ENCODE measurements at regions not wholly inside any gene's neighbourhood (a gene's known extent, or its start where the extent isn't known, plus 50 kb on each side); places are given as distances from the start of the nearest gene placed in this dataset.
"Not testable (repeated sequence)": the region's sequence is repeated elsewhere in the genome, so short reads cannot be mapped to it uniquely, and the experiment has no call there.

- H3K9me1 ChIP-seq (ENCODE audit: control insufficient read depth, insufficient read depth, low read length); in situ Hi-C loops (cut with MboI); H2AFZ ChIP-seq (ENCODE audit: low read depth, low read length); H3K4me2 ChIP-seq (ENCODE audit: insufficient read depth, low read length); H4K20me1 ChIP-seq (replicated peaks; ENCODE audit: control insufficient read depth, insufficient read depth, low read length); H3K9ac ChIP-seq (ENCODE audit: insufficient read depth in 1 of 2, low read depth in 2 of 2, low read length in 2 of 2); BruUV-seq (replicated peaks); H3K79me2 ChIP-seq (ENCODE audit: control insufficient read depth, insufficient read depth, low read length); intact Hi-C loops (cut with micrococcal nuclease); H3K27me3 ChIP-seq (ENCODE audit: control insufficient read depth in 2 of 2, insufficient read depth in 2 of 2, low read length in 2 of 2); H3K4me1 ChIP-seq (replicated peaks in 1 of 2; ENCODE audit: control insufficient read depth in 2 of 2, insufficient read depth in 2 of 2, low read length in 2 of 2); POLR2A ChIA-PET; H3K9me3 ChIP-seq (replicated peaks; ENCODE audit: control insufficient read depth, insufficient read depth, low read depth, low read length); H3K4me3 ChIP-seq; H3K27ac ChIP-seq (ENCODE audit: extremely low read depth, low read depth, low read length); FAIRE-seq; ATAC-seq; H3K36me3 ChIP-seq (ENCODE audit: control insufficient read depth, insufficient read depth, low read length); CTCF ChIA-PET (ENCODE audit: low intra/inter-chr PET ratio); DNase-seq (ENCODE audit: extremely low read depth in 1 of 4, low spot score in 3 of 4): not testable (repeated sequence)
- 0% methylated on average over 1 of the region's 2 CpGs for WGBS (ENCODE audit: insufficient coverage, low coverage, missing lambda C conversion rate)
These were observed 93.1 kb downstream of the POTEH start for GRCh38 chr22:15782933-15783332.

- H3K27me3 ChIP-seq (ENCODE audit: control insufficient read depth in 2 of 2, insufficient read depth in 2 of 2, low read length in 2 of 2); H3K79me2 ChIP-seq (ENCODE audit: control insufficient read depth, insufficient read depth, low read length); H2AFZ ChIP-seq (ENCODE audit: low read depth, low read length); H3K4me1 ChIP-seq (replicated peaks in 1 of 2; ENCODE audit: control insufficient read depth in 2 of 2, insufficient read depth in 2 of 2, low read length in 2 of 2); H3K36me3 ChIP-seq (ENCODE audit: control insufficient read depth, insufficient read depth, low read length); H3K27ac ChIP-seq (ENCODE audit: extremely low read depth, low read depth, low read length); H3K9me3 ChIP-seq (replicated peaks; ENCODE audit: control insufficient read depth, insufficient read depth, low read depth, low read length); FAIRE-seq; POLR2A ChIA-PET; DNase-seq (ENCODE audit: extremely low read depth in 1 of 4, low spot score in 3 of 4); in situ Hi-C loops (cut with MboI); CTCF ChIA-PET (ENCODE audit: low intra/inter-chr PET ratio); H3K4me3 ChIP-seq; BruUV-seq (replicated peaks); intact Hi-C loops (cut with micrococcal nuclease); H4K20me1 ChIP-seq (replicated peaks; ENCODE audit: control insufficient read depth, insufficient read depth, low read length); H3K9me1 ChIP-seq (ENCODE audit: control insufficient read depth, insufficient read depth, low read length); H3K9ac ChIP-seq (ENCODE audit: insufficient read depth in 1 of 2, low read depth in 2 of 2, low read length in 2 of 2); H3K4me2 ChIP-seq (ENCODE audit: insufficient read depth, low read length): not testable (repeated sequence)
- no CpG with 5 or more reads among the region's 34 CpGs for WGBS (ENCODE audit: insufficient coverage, low coverage, missing lambda C conversion rate)
- peak; percentile 95 for ATAC-seq
These were observed 94.7 kb downstream of the POTEH start for GRCh38 chr22:15784383-15785085.

- H3K27ac ChIP-seq (ENCODE audit: extremely low read depth, low read depth, low read length); H3K4me2 ChIP-seq (ENCODE audit: insufficient read depth, low read length); H3K4me3 ChIP-seq; DNase-seq (ENCODE audit: extremely low read depth in 1 of 4, low spot score in 3 of 4); H3K36me3 ChIP-seq (ENCODE audit: control insufficient read depth, insufficient read depth, low read length); H3K4me1 ChIP-seq (replicated peaks in 1 of 2; ENCODE audit: control insufficient read depth in 2 of 2, insufficient read depth in 2 of 2, low read length in 2 of 2); H3K9me3 ChIP-seq (replicated peaks; ENCODE audit: control insufficient read depth, insufficient read depth, low read depth, low read length); in situ Hi-C loops (cut with MboI); H2AFZ ChIP-seq (ENCODE audit: low read depth, low read length); BruUV-seq (replicated peaks); H3K9me1 ChIP-seq (ENCODE audit: control insufficient read depth, insufficient read depth, low read length); H3K27me3 ChIP-seq (ENCODE audit: control insufficient read depth in 2 of 2, insufficient read depth in 2 of 2, low read length in 2 of 2); FAIRE-seq; POLR2A ChIA-PET; H3K9ac ChIP-seq (ENCODE audit: insufficient read depth in 1 of 2, low read depth in 2 of 2, low read length in 2 of 2); CTCF ChIA-PET (ENCODE audit: low intra/inter-chr PET ratio); H4K20me1 ChIP-seq (replicated peaks; ENCODE audit: control insufficient read depth, insufficient read depth, low read length); ATAC-seq; intact Hi-C loops (cut with micrococcal nuclease); H3K79me2 ChIP-seq (ENCODE audit: control insufficient read depth, insufficient read depth, low read length): not testable (repeated sequence)
- WGBS (ENCODE audit: insufficient coverage, low coverage, missing lambda C conversion rate) = 3% methylated on average over 3 of the region's 4 CpGs
These were observed 97.3 kb downstream of the POTEH start for GRCh38 chr22:15786942-15787733.

- H3K9ac ChIP-seq (ENCODE audit: insufficient read depth in 1 of 2, low read depth in 2 of 2, low read length in 2 of 2); CTCF ChIA-PET (ENCODE audit: low intra/inter-chr PET ratio); H4K20me1 ChIP-seq (replicated peaks; ENCODE audit: control insufficient read depth, insufficient read depth, low read length); H3K4me2 ChIP-seq (ENCODE audit: insufficient read depth, low read length); POLR2A ChIA-PET; H3K27ac ChIP-seq (ENCODE audit: extremely low read depth, low read depth, low read length); in situ Hi-C loops (cut with MboI); intact Hi-C loops (cut with micrococcal nuclease); H3K9me3 ChIP-seq (replicated peaks; ENCODE audit: control insufficient read depth, insufficient read depth, low read depth, low read length); H3K4me3 ChIP-seq; H3K4me1 ChIP-seq (replicated peaks in 1 of 2; ENCODE audit: control insufficient read depth in 2 of 2, insufficient read depth in 2 of 2, low read length in 2 of 2); H3K36me3 ChIP-seq (ENCODE audit: control insufficient read depth, insufficient read depth, low read length); H2AFZ ChIP-seq (ENCODE audit: low read depth, low read length); FAIRE-seq; H3K79me2 ChIP-seq (ENCODE audit: control insufficient read depth, insufficient read depth, low read length); H3K9me1 ChIP-seq (ENCODE audit: control insufficient read depth, insufficient read depth, low read length); H3K27me3 ChIP-seq (ENCODE audit: control insufficient read depth in 2 of 2, insufficient read depth in 2 of 2, low read length in 2 of 2); DNase-seq (ENCODE audit: extremely low read depth in 1 of 4, low spot score in 3 of 4): not testable (repeated sequence)
- peak; percentile 42; the same call in 2 of the 3 replicates for ATAC-seq
- 53% methylated on average over 1 of the region's 3 CpGs for WGBS (ENCODE audit: insufficient coverage, low coverage, missing lambda C conversion rate)
- TSS peak; percentile 20 for BruUV-seq (replicated peaks)
These were observed 101.7 kb downstream of the POTEH start for GRCh38 chr22:15791557-15791956.
